Left renal cortex interstitium (tissue), 4 donors: ENCODE measurements at regions not wholly inside any gene's neighbourhood (a gene's known extent, or its start where the extent isn't known, plus 50 kb on each side); places are given as distances from the start of the nearest gene placed in this dataset.
A peak's percentile ranks its signal among the peaks of the same experiment; 100 is the strongest.
"Not testable (repeated sequence)": the region's sequence is repeated elsewhere in the genome, so short reads cannot be mapped to it uniquely, and the experiment has no call there.

Source experiments
- DNase-seq, 4 donors: peaks; one replicate each; pipeline ENCODE4 v3.0.0-alpha.2; 2013; ENCODE audit warnings: low read depth in 4 of 4, low spot score in 2 of 4, missing footprints in 1 of 4

DNA sequence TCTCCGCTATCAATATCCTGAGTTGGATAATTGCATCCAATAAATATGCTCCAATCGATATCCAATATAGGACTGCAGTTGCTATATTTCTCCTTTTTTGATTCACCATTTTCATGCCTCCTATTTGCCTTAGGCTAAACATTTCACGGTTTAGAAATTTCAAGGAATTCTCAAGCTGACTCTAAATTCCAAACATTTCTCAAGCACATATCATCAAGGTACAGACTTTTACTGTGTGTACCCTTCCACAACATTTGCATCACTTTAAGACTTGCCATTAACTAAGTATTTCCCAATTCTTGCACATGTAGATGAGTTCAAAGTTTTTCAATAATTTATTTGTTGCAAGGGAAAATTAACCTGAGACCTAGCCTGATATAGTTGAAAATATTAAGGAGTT is 795.2 kb upstream of the TMPRSS15 start:
- no peak for DNase-seq

DNA sequence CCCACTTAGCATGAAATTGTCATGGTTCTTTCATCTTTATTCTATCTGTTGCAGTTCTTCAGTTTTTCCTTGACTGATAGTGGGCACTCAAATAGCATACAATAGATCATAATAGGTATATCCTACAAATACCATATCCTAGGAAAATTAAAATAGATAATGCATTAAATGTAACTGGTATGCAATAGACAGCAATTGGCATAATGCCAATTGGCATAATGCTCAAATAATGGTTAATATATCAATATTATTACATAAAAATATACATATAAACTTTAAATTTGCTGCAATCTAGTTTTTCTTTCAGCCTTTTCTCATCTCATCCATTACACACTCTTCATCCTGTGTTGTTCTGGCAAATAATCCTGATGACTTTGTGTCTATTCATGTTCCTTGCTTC is 814.6 kb upstream of the TMPRSS15 start:
- no peak for DNase-seq

DNA sequence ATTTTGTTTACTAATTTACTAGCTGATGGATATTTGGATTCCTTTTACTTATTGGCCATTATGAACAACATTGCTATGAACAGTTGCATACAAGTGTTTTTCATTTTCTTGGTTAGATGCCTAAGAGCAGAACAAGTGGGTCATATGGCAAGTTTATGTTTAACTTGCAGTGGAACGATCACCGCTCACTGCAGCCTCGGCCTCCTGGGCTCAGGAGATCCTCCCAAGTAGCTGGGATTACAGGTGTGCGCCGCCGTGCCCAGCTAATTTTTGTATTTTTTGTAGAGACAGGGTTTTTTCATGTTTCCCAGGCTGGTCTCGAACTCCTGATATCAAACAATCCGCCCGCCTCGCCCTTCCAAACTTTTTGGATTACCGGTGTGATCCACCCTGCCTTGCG is 820.5 kb upstream of the TMPRSS15 start:
- no peak for DNase-seq

DNA sequence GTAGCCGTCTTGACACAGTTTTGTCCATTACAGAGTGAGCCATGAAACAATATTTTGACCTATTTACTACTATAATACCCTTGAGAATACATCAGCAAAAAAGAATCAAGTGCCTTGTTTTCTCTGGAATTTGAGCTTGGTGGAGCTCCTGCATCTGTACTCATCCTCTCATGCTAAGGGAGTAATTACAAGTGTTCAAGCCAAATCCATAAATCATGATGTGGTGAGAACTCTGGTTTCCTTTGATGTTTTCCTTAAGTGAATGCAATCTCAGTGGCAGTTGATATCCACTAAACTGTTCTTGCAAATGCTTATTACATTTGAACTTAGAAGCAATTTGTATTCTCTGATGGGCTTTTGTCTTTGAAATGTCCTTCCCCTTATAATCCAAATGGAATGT is 824.6 kb upstream of the TMPRSS15 start:
- peak; percentile 30 to 56 (median 47) for DNase-seq

- not testable (repeated sequence) for DNase-seq
Observed at GRCh38 chr21:19233841-19234240, 830.3 kb upstream of the TMPRSS15 start.

DNA sequence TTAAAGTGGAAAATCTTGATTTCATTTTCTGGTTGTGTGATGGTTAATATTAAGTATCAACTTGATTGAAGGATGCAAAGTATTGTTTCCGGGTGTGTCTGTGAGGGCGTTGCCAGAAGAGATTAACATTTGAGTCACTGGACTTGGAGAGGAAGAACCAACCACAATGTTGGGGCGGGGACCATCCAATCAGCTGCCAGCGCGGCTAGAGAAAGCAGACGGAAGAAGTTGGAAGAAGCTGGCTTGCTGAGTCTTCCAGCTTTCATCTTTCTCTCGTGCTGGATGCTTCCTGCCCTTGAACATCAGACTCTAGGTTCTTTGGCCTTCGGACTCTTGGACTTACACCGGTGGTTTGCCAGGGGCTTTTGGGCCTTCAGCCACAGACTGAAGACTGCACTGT is 832.6 kb upstream of the TMPRSS15 start:
- no peak for DNase-seq

DNA sequence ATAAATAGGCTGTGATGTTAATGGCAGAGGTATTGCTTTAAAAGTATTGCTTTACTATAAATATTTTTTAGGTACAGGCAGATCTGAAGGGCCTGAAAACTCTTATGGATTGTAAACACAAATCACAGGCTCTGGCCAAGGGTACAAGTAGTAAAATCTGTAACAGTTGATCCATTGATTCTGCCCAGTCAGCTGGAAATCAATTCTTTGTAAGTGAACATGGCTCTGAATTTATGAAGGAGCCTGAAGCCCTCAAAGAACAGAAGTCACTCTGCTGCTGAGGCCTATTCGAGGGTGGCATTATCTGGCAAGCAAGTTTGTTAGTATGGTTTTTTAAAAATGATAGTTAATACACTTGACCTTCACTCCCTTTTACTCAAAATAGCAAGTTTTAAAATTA is 834.0 kb upstream of the TMPRSS15 start:
- DNase-seq, result no peak

- DNase-seq, result no peak
Observed at GRCh38 chr21:19239696-19240095, 836.1 kb upstream of the TMPRSS15 start.

GRCh38 chr21:19244502-19245187 is 841.1 kb upstream of the TMPRSS15 start:
- no peak for DNase-seq

DNA sequence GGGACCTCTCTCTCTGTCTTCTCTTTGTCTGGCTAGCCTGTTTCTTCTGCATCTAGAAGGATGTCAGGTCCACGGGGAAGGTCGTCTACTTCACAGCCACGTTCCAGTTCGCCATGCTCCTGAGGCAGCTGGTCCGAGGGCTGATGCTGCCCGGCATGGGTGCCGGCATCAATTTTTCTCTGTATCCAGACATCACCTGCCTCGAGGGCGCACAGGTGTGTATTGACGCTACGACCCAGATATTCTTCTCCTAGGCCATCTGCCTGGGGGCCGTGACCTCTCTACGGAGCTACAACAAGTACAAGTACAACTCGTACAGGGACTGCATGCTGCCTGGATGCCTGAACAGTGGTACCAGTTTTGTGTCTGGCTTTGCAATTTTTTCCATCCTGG is 841.6 kb upstream of the TMPRSS15 start:
- no peak for DNase-seq

- DNase-seq, result no peak
Observed at GRCh38 chr21:19246018-19246417, 842.4 kb upstream of the TMPRSS15 start.

DNA sequence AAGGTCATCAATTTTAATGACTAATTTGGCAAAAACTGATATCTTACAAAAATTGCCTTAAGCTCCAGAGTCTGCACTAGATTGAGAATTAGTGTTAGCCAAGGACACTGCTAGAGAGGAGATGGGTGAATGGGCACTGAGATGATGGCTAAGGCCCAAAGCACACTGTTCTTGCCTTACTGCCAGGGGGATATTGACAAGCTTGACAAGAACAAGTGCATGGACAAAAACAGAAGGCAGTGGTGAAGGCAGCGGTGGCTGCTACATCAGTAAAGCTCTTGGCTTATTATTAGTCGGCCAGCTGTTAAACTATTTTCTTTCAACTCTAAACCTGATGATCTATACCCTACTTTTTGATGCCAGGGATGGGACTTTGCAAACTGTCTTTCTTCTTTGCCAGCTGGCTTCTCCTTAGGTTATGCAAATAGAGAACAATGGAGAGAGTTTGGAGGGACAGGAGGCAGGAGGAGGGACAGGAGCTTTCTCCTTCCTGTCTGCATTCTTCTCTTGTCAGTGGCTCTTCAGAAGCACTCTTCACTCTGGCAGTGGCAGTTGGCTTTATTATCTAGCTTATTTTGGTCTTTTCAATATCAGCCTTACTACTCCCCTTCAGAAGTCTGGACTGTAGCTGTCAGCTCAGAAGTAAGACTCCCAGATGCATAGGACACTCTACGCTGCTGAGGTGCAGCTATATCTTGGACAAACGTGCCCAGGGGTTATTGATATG is 853.5 kb upstream of the TMPRSS15 start:
- DNase-seq, result no peak

DNA sequence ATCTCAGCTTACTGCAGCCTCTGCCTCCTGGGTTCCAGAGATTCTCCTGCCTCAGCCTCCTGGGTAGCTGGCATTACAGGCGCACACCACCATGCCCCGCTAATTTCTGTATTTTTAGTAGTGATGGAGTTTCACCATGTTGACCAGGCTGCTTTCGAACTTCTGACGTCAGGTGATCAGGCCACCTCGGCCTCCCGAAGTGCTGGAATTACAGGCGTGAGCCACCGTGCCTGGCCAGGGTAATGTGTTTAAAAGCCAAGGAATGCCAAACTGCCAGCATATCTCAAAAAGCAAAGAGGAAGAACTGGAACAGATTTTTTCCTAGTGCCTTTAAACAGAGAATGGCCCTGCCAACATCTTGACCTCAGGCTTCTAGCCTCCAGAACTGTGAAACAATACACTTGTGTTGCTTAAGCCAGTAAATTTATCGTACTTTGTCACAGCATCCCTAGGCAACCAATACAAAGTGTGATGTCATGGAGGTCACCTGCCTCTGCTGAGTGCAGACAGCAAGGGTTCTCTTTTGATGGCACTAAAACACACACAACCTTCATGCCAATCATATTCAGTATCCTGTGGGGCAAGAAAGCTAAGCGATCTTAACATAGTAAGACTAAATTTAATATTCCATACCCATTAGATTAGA is 858.3 kb upstream of the TMPRSS15 start:
- DNase-seq, result no peak

- DNase-seq, result no peak
Observed at GRCh38 chr21:19266636-19267035, 863.1 kb upstream of the TMPRSS15 start.

DNA sequence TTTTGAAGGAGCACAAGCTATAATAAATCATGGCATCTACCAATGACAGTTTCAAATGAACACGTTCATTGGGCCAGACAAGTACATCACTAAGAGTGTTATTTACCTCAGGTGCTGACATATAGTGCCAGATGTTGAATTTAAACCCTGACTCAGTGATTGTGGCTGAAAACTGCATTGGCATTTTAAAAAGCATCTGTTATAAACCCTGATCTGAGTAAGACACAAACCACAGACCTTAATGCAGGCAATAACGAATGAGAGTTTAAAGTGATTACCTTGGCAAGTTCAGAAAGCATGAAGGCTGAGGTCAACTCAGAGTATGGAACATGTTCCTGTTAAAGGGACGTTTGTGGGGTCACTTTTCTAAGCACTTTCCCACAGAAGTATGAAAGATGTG is 865.1 kb upstream of the TMPRSS15 start:
- DNase-seq, result no peak

DNA sequence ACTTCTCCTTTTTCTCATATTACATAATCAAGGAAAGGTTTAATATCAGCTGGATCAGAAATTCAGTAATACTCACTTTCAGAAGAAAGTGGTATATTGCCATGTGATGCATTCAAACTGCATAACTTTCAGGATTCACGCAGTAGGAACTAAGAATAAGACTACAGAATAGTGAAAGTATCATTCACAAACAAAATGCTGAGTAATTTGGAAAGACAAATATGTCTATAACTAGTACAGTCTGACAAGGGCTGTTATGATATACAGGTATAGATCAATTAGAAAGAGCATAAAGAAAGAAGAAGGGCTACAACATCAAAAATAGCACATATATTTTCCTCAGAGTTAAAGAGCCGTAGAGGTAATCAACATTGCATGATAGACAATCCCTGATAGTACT is 871.5 kb upstream of the TMPRSS15 start:
- DNase-seq, result no peak

GRCh38 chr21:19276665-19277064 is 873.1 kb upstream of the TMPRSS15 start:
- peak in 1 of 4 donors; percentile 13 for DNase-seq

DNA sequence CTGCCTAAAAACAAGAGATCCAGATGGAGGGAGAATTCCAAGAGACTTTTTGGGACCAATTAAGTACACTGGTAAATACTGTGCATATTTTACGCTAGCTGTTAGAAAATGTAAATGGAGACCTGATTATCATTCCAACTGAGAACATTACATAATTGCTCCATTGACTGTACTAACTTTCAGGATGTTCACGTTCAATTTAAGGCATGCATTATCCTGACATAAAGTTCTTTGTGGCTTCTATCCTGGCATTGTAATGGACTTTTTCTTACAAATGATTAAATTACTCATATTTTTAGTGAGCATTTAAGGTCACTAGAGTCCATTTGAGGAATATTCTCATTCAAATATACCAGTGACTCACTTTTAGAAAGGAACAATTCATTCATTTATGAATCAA is 883.3 kb upstream of the TMPRSS15 start:
- DNase-seq, result no peak

GRCh38 chr21:19290328-19290727 is 886.7 kb upstream of the TMPRSS15 start:
- DNase-seq, result no peak

GRCh38 chr21:19320291-19320690 is 916.7 kb upstream of the TMPRSS15 start:
- no peak for DNase-seq

- DNase-seq, result no peak
Observed at GRCh38 chr21:19321688-19322087, 918.1 kb upstream of the TMPRSS15 start.

GRCh38 chr21:19322360-19322759 is 918.8 kb upstream of the TMPRSS15 start:
- no peak for DNase-seq
